Islet precursor cell (in vitro differentiated cells): ENCODE measurements at regions not wholly inside any gene's neighbourhood (a gene's known extent, or its start where the extent isn't known, plus 50 kb on each side); places are given as distances from the start of the nearest gene placed in this dataset.

Experiments used
- DNase-seq: peaks from one replicate; pipeline ENCODE4 v3.0.0-alpha.2; 2018

- DNase-seq = no peak
These were observed 205.9 kb upstream of the EDIL3 start for GRCh38 chr5:84590629-84591028.

GRCh38 chr5:84589926-84590325 is 205.2 kb upstream of the EDIL3 start:
- no peak for DNase-seq

- DNase-seq = no peak
These were observed 200.5 kb upstream of the EDIL3 start for GRCh38 chr5:84585218-84585617.

GRCh38 chr5:84578226-84578625 is 193.5 kb upstream of the EDIL3 start:
- DNase-seq = no peak

- no peak for DNase-seq
These were observed 188.5 kb upstream of the EDIL3 start for GRCh38 chr5:84573017-84573712.

GRCh38 chr5:84569307-84569706 is 184.6 kb upstream of the EDIL3 start:
- DNase-seq = no peak

- no peak for DNase-seq
These were observed 183.5 kb upstream of the EDIL3 start for GRCh38 chr5:84568171-84568570.

- DNase-seq = no peak
These were observed 181.2 kb upstream of the EDIL3 start for GRCh38 chr5:84565866-84566265.

GRCh38 chr5:84564321-84565075 is 179.8 kb upstream of the EDIL3 start:
- DNase-seq = no peak

- no peak for DNase-seq
These were observed 165.5 kb upstream of the EDIL3 start for GRCh38 chr5:84550222-84550621.

- no peak for DNase-seq
These were observed 164.4 kb upstream of the EDIL3 start for GRCh38 chr5:84549054-84549453.

- DNase-seq = no peak
These were observed 162.0 kb upstream of the EDIL3 start for GRCh38 chr5:84546686-84547085.

GRCh38 chr5:84536797-84537196 is 152.1 kb upstream of the EDIL3 start:
- DNase-seq = no peak

GRCh38 chr5:84535281-84535680 is 150.6 kb upstream of the EDIL3 start:
- DNase-seq = no peak

GRCh38 chr5:84524491-84524890 is 139.8 kb upstream of the EDIL3 start:
- DNase-seq = no peak

- DNase-seq = no peak
These were observed 134.2 kb upstream of the EDIL3 start for GRCh38 chr5:84518862-84519261.

GRCh38 chr5:84518370-84518769 is 133.7 kb upstream of the EDIL3 start:
- no peak for DNase-seq

- no peak for DNase-seq
These were observed 121.9 kb upstream of the EDIL3 start for GRCh38 chr5:84506625-84507024.

GRCh38 chr5:84494453-84494852 is 109.8 kb upstream of the EDIL3 start:
- DNase-seq = no peak

GRCh38 chr5:84487963-84488362 is 103.3 kb upstream of the EDIL3 start:
- no peak for DNase-seq

- DNase-seq = no peak
These were observed 96.4 kb upstream of the EDIL3 start for GRCh38 chr5:84480873-84481637.

GRCh38 chr5:84478603-84479002 is 93.9 kb upstream of the EDIL3 start:
- DNase-seq = no peak

- no peak for DNase-seq
These were observed 92.8 kb upstream of the EDIL3 start for GRCh38 chr5:84477485-84477884.

- DNase-seq = no peak
These were observed 89.4 kb upstream of the EDIL3 start for GRCh38 chr5:84474126-84474525.
